ENCODE measurements at regions not wholly inside any gene's neighbourhood (a gene's known extent, or its start where the extent isn't known, plus 50 kb on each side); places are given as distances from the start of the nearest gene placed in this dataset.
"Not testable (repeated sequence)": the region's sequence is repeated elsewhere in the genome, so short reads cannot be mapped to it uniquely, and the experiment has no call there.

DNA sequence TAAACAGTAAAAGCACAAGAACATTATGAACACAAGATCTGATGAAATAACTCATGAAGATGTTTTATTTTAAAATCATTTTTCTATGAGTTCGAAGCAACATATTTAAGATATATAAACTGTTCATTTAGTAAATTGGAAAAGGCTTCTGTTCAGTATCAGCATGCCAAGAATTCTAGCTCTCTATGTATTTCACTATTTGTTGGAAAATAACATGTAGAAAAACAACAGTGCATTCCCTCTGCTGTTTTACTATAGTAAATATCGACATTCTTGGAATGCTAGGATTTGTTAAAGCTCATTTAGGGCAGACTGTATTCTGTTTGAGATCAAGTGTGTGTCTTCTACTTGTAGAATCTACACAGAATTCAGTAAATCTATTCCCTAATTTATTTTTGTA lies 750.2 kb downstream of the CCDC85A start:
- DNase-seq (ENCODE audit: low read depth in 4 of 4, low spot score in 2 of 4): no peak

DNA sequence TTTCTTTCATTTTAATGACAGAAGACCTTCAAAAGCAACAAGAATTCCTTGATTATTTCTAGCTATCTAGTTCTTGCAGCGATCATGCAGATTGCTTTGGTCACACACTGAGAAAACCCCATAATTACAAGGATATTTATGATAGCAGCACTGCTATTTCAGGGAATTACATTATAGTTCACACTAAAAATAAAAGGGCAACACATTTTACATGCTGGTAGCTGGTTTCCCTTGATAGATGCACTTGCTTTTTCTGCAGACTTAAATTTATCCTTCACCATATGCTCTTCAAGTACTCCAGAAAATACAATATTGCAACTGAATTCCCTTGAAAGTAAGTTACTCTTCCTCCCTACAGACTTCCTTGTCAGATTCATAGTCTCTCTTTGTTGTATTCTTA lies 751.1 kb downstream of the CCDC85A start:
- no peak for DNase-seq (ENCODE audit: low read depth in 4 of 4, low spot score in 2 of 4)

DNA sequence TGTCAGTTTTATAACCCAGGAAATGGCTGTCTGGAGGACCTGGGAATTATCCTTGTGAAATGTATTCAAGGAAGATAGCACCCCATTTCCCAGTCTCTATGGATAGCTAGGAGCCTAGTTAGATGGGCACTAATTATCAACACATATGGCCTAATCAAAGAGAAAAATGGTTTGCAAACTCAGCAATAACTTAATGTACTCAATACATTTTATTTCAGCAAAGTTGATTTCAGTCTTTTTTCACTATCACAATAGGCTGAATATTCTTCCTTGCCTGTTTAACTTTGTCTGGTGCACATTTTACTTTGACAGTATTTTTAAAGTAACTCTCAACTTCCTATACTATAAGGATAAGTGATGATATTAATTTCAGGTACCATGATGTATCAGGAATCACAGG lies 756.3 kb downstream of the CCDC85A start:
- no peak for DNase-seq (ENCODE audit: low read depth in 4 of 4, low spot score in 2 of 4)

DNA sequence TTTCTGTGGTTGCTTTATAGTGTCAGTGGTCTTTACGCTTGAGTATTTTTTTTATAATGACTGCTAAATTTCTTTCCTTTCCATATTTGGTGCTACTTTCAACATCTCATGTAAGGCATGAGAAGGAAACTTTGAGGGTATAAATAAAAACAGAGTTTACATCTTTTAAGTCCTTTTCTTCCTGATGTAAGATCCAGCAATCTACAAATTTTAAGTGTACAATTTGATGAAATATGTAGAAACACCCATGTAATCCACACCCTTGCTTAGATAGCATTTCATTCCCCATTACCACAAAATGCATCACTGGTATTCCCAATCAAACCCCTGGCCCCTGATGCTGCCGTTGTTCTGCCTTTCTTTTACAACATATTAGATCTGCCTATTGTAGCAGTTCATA lies 769.1 kb downstream of the CCDC85A start:
- no peak for DNase-seq (ENCODE audit: low read depth in 4 of 4, low spot score in 2 of 4)

- DNase-seq (ENCODE audit: low read depth in 4 of 4, low spot score in 2 of 4): peak in 2 of 4 donors; percentile 1 to 8
Observed at GRCh38 chr2:56960581-56960980, 776.8 kb downstream of the CCDC85A start.

DNA sequence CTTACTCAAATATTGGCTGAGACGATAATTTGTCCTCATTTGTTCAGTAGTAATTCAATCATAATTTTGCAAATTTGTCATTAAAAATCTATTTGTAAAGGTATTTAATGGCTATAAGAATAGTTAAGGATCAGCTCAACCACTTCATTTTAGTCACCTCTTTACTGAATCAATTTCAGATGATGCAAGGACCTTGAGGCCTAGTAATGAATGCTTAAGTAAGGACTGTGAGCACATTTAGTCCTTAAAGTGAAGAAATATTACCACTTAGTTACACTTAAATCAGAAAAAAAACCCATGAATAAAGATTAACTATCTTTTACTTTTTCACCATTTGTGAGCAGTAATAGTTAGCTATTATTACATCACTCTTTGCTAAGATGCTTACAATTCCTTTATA lies 778.9 kb downstream of the CCDC85A start:
- no peak for DNase-seq (ENCODE audit: low read depth in 4 of 4, low spot score in 2 of 4)

DNA sequence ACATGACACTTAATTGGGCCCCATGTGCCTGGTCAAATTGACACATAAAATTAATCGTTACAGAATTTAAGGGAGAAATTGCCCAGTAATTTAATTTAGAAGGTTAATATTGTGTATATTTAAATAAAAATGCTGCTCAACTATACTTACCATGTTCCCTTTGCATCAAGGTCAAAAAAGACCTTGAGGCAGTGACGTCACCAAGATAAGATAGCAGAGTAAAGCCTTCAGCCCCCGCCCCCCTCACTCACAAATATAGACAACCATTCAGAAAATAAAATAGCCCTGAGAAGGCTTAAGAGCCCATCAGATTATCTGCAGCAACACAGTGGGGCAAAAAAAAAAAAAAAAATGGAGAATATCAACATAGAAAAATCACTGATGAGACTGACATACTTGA lies 785.7 kb downstream of the CCDC85A start:
- no peak for DNase-seq (ENCODE audit: low read depth in 4 of 4, low spot score in 2 of 4)

GRCh38 chr2:56971383-56971974 lies 787.7 kb downstream of the CCDC85A start:
- DNase-seq (ENCODE audit: low read depth in 4 of 4, low spot score in 2 of 4): no peak

DNA sequence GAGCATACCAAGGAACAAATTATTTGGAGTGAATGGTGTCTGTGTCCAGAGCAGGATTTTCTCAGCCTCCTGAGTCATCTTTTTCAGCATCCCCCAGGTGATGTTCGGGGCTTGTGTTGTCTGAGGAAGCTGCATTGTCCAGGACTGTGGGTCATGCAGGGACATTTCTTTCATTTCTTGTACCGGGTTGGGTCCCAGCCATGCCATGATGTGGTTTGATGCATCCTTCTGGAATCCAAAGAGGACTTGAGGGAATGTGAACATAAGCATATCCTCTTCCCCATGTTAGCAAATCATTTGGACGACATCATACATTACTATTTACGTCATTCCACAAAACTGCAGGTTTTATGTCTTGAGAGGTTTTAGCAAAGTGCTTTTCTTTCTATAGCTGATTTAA lies 797.8 kb downstream of the CCDC85A start:
- no peak for DNase-seq (ENCODE audit: low read depth in 4 of 4, low spot score in 2 of 4)

GRCh38 chr2:56985609-56986008 lies 801.8 kb downstream of the CCDC85A start:
- DNase-seq (ENCODE audit: low read depth in 4 of 4, low spot score in 2 of 4): no peak

DNA sequence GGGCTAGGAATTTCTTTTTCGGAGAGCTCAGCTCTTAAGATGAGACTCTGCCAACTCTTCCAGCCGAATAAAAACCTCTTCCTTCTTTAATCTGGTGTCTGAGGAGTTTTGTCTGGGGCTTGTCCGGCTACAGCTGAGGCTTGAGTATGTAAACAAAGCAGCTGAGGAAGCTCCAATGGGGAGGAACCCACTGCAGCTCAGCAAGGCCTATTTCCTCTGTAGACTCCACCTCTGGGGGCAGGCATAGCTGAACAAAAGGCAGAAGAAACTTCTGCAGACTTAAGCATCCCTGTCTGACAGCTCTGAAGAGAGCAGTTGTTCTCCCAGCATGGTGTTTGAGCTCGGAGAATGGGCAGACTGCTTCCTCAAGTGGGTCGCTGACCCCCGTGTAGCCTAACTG lies 838.7 kb downstream of the CCDC85A start:
- no peak for DNase-seq (ENCODE audit: low read depth in 4 of 4, low spot score in 2 of 4)

DNA sequence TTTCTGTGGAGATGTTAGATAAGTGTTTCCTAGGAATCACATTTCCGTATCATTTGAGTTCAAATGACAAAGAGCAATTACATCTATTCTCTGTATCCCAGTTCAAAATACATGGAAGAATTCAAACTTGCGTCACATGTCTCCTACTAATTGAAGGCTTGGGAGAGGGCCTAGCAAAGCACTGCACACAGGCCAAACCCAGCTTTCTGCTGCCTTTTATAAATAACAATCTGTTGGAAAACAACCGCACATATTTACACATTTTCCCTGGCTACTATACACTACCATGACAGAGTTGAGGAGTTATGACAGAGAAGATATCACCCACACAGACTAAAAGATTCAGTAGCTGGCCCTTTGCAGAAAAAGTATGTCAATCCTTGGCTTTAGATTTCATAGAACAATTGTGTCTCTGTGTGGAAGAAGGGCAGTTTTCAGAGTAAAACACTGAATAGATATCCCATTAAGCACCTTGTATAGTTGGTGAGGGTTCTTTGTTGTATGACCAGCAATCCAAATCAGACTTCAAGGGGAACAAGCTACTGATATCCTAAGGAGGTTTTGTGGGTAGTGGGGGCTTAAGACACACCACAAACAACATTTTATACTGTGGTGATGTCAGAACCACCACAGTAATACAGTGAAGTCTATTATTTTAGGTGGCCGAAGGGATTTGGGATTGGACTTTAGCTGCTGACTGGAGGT lies 861.3 kb downstream of the CCDC85A start:
- DNase-seq (ENCODE audit: low read depth in 4 of 4, low spot score in 2 of 4): no peak

DNA sequence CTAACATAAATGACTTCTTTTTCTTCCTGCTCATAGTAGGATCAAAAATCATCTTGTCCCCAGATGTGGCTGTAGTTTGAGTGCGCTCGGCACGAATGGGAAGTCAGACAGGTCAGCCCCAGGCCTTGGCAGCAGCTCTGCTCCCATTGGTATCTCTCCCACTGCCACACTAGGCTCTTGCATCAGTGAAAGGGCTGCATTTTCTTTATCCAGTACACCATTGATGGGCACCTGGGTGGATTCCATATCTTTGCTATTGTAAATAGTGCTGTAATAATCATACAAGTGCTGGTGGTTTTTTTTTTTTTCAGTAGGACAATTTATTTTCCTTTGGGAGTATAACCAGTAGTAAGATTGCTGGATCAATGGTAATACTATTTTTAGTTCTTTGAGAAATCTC lies 865.5 kb downstream of the CCDC85A start:
- no peak for DNase-seq (ENCODE audit: low read depth in 4 of 4, low spot score in 2 of 4)

DNA sequence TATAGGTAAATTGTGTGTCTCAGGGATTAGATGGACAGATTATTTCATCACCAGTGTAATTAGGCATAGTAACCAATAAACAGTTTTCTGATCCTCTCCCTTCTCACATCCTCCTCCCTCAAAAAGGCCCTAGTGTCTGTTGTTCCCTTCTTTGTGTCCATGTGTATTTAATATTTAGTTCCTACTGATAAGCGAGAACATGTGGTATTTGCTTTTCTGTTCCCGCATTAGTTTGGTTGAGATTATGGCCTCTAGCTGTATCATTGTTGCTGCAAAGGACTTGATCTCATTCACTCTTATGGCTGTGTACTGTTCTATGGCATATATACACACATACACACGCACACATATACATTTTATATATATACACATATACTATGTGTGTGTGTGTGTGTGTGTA lies 866.2 kb downstream of the CCDC85A start:
- DNase-seq (ENCODE audit: low read depth in 4 of 4, low spot score in 2 of 4): no peak

- DNase-seq (ENCODE audit: low read depth in 4 of 4, low spot score in 2 of 4): not testable (repeated sequence)
Observed at GRCh38 chr2:57066301-57066700, 882.5 kb downstream of the CCDC85A start.

DNA sequence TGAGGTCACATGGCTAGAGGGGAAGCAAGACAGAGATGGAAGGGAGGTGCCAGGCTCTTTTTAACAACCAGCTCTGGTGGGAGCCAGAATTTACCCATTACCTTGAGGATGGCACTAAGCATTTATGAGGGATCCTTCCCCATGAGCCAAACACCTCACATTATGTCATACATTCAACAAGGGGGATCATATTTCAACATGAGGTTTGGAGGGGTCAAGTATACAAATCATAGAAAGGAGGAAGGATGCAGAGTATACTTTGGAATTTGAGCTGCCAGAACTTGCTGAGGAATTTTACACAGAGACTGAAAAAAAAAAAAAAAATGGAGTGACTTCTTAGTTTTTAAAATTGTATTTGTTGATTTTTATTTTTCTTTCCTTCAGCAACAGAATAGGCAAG lies 891.4 kb downstream of the CCDC85A start:
- no peak for DNase-seq (ENCODE audit: low read depth in 4 of 4, low spot score in 2 of 4)

DNA sequence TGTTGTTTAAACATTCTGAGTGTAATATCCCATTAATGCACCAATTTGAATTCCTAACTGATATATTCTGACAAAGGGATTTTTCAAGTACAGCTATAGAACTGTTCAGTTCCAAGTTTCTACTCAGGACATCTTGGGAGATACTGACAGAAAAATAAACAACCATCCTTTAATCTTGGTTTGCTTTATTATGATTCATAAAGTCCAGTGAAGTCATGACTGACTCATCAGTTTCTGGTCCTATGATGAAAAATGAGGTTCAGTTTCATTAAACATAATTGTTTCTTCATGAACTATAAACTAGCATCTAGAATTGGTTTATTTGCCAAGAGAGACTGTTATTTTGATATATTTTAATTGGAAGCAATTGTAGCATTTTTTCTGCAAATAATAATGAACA lies 896.2 kb downstream of the CCDC85A start:
- DNase-seq (ENCODE audit: low read depth in 4 of 4, low spot score in 2 of 4): no peak

DNA sequence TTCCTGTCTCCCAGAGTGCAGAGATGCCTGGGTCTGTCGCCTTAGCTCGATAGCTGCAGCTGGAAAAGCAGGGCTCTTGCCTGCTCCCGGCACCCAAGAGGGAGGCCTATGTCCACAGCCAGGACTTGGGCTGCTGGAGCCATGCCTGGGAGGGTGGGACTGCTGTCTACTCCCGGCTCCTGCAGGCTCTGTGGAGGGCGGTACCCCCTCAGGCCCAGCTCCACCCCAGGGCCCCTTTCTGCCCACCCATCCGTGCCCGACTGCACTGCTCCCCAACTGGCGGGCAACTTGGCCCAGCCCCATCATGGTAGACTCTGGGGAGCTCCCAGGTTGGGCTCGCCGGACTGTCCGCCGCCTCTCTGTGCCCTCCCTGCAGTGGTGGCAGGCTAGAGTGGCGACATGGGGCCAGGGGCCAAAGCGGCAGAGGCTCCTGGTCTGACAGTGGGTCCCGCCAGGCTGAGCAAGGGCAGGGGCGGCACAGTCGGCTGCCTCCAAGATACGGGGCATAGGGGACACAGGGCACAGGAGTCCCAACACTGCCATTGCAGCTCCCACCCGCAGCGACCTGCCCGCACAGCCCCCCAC lies 901.0 kb downstream of the CCDC85A start:
- no peak for DNase-seq (ENCODE audit: low read depth in 4 of 4, low spot score in 2 of 4)

DNA sequence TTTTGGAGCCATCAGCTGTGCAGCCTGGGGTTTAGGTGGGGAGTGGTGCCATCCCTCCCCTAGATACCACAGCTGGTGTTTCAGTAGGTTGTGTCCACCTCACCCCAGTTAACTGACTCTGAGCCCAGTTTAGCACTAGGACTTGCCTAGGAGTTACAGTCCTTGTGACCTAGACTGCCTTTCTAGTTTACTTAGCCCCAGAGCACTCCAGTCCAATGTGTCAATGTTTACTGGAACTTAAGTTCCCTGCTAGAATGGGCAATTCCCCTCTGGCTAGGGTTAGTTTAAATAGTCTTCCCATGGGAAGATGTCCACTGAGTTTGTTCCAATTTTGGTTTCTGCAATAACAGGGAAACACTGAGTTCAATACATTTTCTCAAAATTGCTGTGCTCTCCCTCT lies 909.2 kb downstream of the CCDC85A start:
- DNase-seq (ENCODE audit: low read depth in 4 of 4, low spot score in 2 of 4): no peak

- DNase-seq (ENCODE audit: low read depth in 4 of 4, low spot score in 2 of 4): no peak
Observed at GRCh38 chr2:57097855-57098254, 914.1 kb downstream of the CCDC85A start.

GRCh38 chr2:57100436-57100835 lies 916.6 kb downstream of the CCDC85A start:
- DNase-seq (ENCODE audit: low read depth in 4 of 4, low spot score in 2 of 4): no peak

GRCh38 chr2:57105694-57106093 lies 921.9 kb downstream of the CCDC85A start:
- no peak for DNase-seq (ENCODE audit: low read depth in 4 of 4, low spot score in 2 of 4)
